Esophagus (tissue), 2 donors: ENCODE measurements at regions not wholly inside any gene's neighbourhood (a gene's known extent, or its start where the extent isn't known, plus 50 kb on each side); places are given as distances from the start of the nearest gene placed in this dataset.

ENCODE experiments used
- H3K27ac ChIP-seq, 2 donors: one replicate each; pipeline ENCODE4 v1.5.1; 2013; ENCODE audit warnings: low read depth in 2 of 2, mild to moderate bottlenecking in 2 of 2, inconsistent platforms in 1 of 2, low read length in 1 of 2, moderate library complexity in 1 of 2
- H3K27me3 ChIP-seq, 2 donors: one replicate each; pipeline ENCODE4 v1.6.1; 2013; ENCODE audit warnings: low read length in 2 of 2, control low read depth in 1 of 2, mild to moderate bottlenecking in 1 of 2; ENCODE audit not compliant: insufficient read depth in 2 of 2, control insufficient read depth in 1 of 2
- H3K36me3 ChIP-seq, 2 donors: one replicate each; pipeline ENCODE4 v1.6.1; 2013; ENCODE audit warnings: low read length in 1 of 2; ENCODE audit not compliant: control insufficient read depth in 2 of 2, insufficient read depth in 2 of 2
- H3K4me1 ChIP-seq, 2 donors: one replicate each; pipeline ENCODE4 v1.6.1; 2013; ENCODE audit warnings: low read length in 1 of 2; ENCODE audit not compliant: control insufficient read depth in 2 of 2, insufficient read depth in 2 of 2
- H3K4me3 ChIP-seq, 2 donors: one replicate each; pipeline ENCODE4 v1.5.1; 2013; ENCODE audit warnings: low read length in 2 of 2, mild to moderate bottlenecking in 2 of 2, low read depth in 1 of 2, moderate library complexity in 1 of 2
- H3K9me3 ChIP-seq, 2 donors: one replicate each; pipeline ENCODE4 v1.6.1; 2013; ENCODE audit warnings: mild to moderate bottlenecking in 2 of 2, low read depth in 1 of 2, low read length in 1 of 2, moderate library complexity in 1 of 2; ENCODE audit not compliant: control insufficient read depth in 2 of 2, insufficient read depth in 1 of 2
- WGBS, 2 donors: extraction: QIAGEN DNeasy Blood & Tissue Kit; methylation state at CpG; one replicate each; pipeline ENCODE4 v1.1.7; 2013; 5-methylcytosine and 5-hydroxymethylcytosine counted together
- donor health status: healthy with polysubstance abuse.
- donor health status: Bipolar disorder and iron deficiency.

- H3K9me3 ChIP-seq, result no peaks in the 10 kb centered on the region
- H3K36me3 ChIP-seq, result no peaks in the 10 kb centered on the region
- no peak overlapping the region for H3K4me3 ChIP-seq
- H3K27ac ChIP-seq, result no peak overlapping the region
- no peaks in the 10 kb centered on the region for H3K27me3 ChIP-seq
- H3K4me1 ChIP-seq, result no peaks in the 10 kb centered on the region
These were observed 255.8 kb downstream of the MFSD1 start for GRCh38 chr3:159057621-159058020.

- no peaks in the 10 kb centered on the region for H3K9me3 ChIP-seq
- H3K27me3 ChIP-seq, result no peaks in the 10 kb centered on the region
- WGBS, 2 donors, result 81 to 84% methylated on average over 3 of the region's 3 CpGs
- H3K36me3 ChIP-seq, result no peaks in the 10 kb centered on the region
- H3K4me1 ChIP-seq, result no peaks in the 10 kb centered on the region
- no peak overlapping the region for H3K27ac ChIP-seq
- no peak overlapping the region for H3K4me3 ChIP-seq
These were observed 257.0 kb downstream of the MFSD1 start for GRCh38 chr3:159058859-159059258.

GRCh38 chr3:159059395-159059794 is 257.5 kb downstream of the MFSD1 start:
- Histone ChIP-seq H3K4me3 (no peak overlapping the region), H3K27ac (no peak overlapping the region), H3K4me1 (no peaks in the 10 kb centered on the region), H3K27me3 (no peaks in the 10 kb centered on the region), H3K9me3 (no peaks in the 10 kb centered on the region), H3K36me3 (no peaks in the 10 kb centered on the region)
- 88 to 89% methylated on average over 2 of the region's 2 CpGs for WGBS, 2 donors

GRCh38 chr3:159062734-159063410 is 261.0 kb downstream of the MFSD1 start:
- no peaks in the 10 kb centered on the region for H3K9me3 ChIP-seq
- no peaks in the 10 kb centered on the region for H3K27me3 ChIP-seq
- H3K36me3 ChIP-seq, result no peaks in the 10 kb centered on the region
- H3K4me3 ChIP-seq, result no peak overlapping the region
- no peaks in the 10 kb centered on the region for H3K4me1 ChIP-seq
- no peak overlapping the region for H3K27ac ChIP-seq
- 82 to 83% methylated on average over 6 of the region's 6 CpGs for WGBS, 2 donors

- no peaks in the 10 kb centered on the region for H3K27me3 ChIP-seq
- H3K36me3 ChIP-seq, result no peaks in the 10 kb centered on the region
- H3K4me3 ChIP-seq, result no peak within 1 kb of the TSS
- 47 to 48% methylated on average over 7 of the region's 7 CpGs for WGBS, 2 donors
- no peak within 1 kb of the TSS for H3K27ac ChIP-seq
- H3K4me1 ChIP-seq, result no peaks in the 10 kb centered on the region
- no peaks in the 10 kb centered on the region for H3K9me3 ChIP-seq
These were observed 267.2 kb downstream of the MFSD1 start, which contains the start of gene IQCJ for GRCh38 chr3:159069091-159069490. Gene IQCJ (plus strand): TSS chr3:159069319.

- Histone ChIP-seq H3K27me3 (no peaks in the 10 kb centered on the region), H3K27ac (no peak overlapping the region), H3K9me3 (no peaks in the 10 kb centered on the region), H3K36me3 (no peaks in the 10 kb centered on the region), H3K4me3 (no peak overlapping the region), H3K4me1 (no peaks in the 10 kb centered on the region)
- 52 to 55% methylated on average over 5 of the region's 5 CpGs for WGBS, 2 donors
These were observed 268.1 kb downstream of the MFSD1 start for GRCh38 chr3:159069866-159070425.

GRCh38 chr3:159074756-159075701 is 273.2 kb downstream of the MFSD1 start:
- Histone ChIP-seq H3K4me1 (no peaks in the 10 kb centered on the region), H3K36me3 (no peaks in the 10 kb centered on the region), H3K4me3 (no peak overlapping the region), H3K9me3 (no peaks in the 10 kb centered on the region), H3K27ac (no peak overlapping the region), H3K27me3 (no peaks in the 10 kb centered on the region)
- WGBS, 2 donors, result 58 to 69% methylated on average over 3 of the region's 3 CpGs

- Histone ChIP-seq H3K4me3 (no peak overlapping the region), H3K36me3 (no peaks in the 10 kb centered on the region), H3K27me3 (no peaks in the 10 kb centered on the region), H3K4me1 (no peaks in the 10 kb centered on the region), H3K27ac (no peak overlapping the region), H3K9me3 (no peaks in the 10 kb centered on the region)
- WGBS, 2 donors, result 64 to 77% methylated on average over 2 of the region's 2 CpGs
These were observed 276.0 kb downstream of the MFSD1 start for GRCh38 chr3:159077860-159078259.

GRCh38 chr3:159080256-159080655 is 278.4 kb downstream of the MFSD1 start:
- Histone ChIP-seq H3K4me3 (no peak overlapping the region), H3K27ac (no peak overlapping the region), H3K27me3 (no peaks in the 10 kb centered on the region), H3K36me3 (no peaks in the 10 kb centered on the region), H3K4me1 (no peaks in the 10 kb centered on the region), H3K9me3 (no peaks in the 10 kb centered on the region)
- 70 to 77% methylated on average over 5 of the region's 5 CpGs for WGBS, 2 donors
